HG03045 (cell line): ENCODE measurements at regions not wholly inside any gene's neighbourhood (a gene's known extent, or its start where the extent isn't known, plus 50 kb on each side); places are given as distances from the start of the nearest gene placed in this dataset.

ENCODE experiments used
- ATAC-seq: cut with Tn5 transposase; IDR thresholded peaks from one replicate; pipeline ENCODE4 v1.9.1; 2021; ENCODE audit warnings: mild to moderate bottlenecking, moderate library complexity; ENCODE audit not compliant: unreplicated experiment

DNA sequence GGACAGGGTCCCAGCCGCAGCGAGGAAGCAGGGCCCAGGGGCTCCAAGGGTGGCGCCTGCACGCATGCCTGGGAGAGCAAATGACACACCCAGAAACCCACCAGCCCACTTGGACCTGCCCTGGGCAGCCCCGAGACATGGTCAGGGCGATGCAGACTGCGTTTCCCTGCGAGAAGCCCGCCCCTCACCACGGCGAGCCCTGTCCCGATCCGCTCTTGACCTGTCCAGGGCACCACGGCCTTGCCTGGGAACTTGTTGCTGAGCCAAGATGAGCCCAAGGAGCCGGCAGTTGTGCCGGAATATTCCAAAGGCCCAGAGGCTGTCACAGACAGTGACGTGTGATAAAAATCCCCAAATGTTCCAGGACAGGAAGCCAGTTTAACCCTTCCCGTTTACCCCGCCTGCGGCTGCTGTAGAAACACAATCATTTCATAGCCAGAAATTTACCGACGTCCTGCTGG, 78.1 kb downstream of the SIK1 start:
- no peak for ATAC-seq

DNA sequence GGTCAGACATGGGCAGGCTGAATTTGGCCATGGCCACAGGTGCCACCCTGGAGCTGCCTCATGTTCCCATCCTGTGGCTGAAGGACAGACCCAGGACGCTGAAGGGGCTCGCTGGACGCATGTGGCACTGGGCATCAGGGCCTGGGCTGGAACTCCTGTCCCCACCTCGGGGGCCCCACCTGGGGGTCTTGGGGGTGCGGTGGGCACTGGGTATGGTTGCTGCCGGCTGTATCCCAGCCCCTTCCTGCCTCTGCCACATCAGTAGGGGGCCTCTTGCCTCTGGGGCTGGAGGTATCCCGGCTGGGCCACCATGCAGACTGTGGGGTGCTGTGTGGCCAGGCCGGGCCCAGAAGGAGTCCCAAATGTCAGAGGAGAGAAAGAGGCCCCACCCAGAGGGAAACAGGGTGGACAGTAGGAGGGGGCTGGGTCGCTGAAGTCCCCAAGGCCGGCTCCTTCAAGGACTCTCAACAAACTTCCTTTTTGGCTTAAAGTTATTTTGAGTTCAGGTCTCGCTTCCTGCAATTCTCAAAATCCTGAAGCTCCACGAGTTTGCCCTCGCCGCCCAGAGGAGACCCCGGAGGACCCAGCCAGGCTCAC, 78.7 kb downstream of the SIK1 start:
- ATAC-seq: no peak

DNA sequence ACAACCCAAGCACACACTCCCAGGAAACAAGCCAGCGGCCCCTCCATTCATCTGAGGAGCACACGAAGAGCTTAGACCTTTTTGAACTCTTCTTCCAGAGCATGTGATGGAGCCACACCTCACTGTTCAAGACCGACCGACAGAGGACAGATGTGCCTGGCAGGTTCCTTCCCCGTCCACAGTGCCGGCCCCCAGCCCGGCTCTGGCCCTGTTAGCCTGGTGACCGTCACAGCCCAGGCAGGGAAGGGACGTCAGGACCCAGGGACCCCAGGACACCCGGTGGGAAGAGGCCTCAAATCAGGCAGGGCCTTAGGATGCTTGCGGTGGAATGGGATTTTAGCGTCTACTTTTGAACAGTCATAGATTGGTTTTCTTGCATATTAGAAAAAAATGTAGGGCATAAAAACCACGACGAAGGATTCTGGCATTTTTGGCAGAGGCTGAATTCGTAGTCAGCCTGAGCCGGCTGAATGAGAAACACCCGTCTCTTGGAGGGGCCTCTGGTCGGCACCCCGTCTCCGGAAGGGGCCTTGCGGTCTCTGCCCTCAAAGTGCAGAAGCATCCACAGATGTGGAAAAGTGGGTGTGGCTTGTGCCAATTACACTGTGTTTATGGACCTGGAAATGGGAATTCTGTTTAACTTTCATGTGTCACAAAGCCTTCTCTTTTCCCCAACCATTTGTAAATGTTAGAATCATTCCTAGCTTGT, 79.3 kb downstream of the SIK1 start:
- ATAC-seq: no peak

DNA sequence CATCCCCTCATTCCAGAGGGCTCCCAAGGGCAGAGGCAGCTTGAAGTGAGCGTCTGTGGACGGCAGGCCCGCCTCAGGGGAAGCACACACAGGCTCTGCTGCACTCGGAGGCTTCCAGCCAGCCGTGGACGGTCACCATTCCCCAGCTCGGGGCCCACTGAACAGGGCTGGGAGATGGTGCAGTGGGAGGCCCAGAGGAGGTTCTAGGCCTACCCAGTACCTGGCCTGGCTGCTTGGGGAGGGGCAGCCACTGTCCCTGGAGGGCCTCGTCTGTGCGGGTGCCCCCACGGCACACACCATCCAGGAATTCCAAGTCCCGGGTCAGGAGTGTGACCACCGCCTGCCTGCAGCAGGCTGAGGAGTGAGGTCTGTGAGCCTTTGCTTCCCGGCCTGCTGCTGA, 80.4 kb downstream of the SIK1 start:
- no peak for ATAC-seq

DNA sequence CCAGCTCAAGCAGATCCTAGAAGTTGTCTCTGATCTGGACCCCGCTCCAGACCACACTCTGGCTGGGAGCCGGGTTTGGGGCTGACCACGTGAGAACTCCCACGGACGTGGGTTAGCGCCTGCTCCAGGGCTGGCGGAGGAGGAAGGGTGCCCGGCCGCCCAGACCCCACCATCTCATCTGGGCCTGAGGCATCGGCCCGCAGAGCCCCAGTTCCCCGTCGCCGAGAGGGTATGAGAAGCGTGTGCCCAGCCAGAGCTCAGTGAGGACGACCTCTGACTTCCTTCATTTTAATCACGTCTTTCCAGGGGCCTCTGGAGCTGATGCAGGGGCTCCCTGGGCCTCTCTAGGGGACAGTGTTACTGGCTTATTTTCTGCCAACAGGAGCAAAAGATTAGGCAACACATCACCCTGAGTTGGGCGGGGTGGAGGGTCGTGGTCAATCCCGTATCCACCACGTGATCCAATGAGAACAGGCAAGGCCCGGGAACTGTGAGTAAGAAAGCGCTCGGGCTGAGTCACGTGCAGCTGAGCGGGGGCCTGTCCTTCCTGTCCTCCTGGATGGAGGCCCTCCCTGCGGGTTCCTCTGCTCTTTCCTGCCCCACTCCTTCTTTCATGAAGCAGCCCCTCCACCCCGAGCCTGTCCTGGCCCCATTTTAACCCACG, 81.1 kb downstream of the SIK1 start:
- no peak for ATAC-seq

DNA sequence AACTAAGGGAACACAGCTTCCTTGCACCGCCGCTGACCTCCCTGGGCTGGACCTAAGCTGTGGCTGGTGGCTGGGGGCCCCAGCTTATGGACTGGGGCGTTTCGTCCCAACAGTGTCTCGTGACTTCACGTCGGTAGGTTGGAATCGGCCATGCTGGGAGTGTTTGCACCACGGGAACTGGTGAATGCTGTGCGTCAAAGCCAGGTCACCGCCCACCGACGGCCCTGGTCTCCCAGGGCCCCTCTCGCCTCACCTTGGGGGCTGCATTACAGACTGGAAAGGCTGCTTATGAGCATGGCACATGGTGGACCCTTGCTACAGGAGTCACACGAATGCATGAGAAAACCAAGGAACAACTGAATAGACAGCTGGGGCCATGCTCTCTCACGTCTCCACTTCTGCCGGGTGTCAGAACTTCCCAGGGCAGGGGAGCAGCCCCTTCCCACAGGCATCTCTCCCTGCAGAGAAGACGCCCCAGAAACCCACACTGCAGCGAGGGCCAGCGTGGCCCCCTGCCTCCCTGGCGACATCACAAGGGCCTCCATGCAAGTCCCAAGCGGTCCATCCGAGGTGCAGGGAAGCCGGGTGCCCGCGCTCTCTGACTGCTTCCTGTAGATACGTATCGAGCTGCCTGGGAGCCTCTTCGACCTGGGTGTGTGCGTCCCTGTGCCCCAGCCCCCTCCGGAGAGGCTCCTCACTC, 81.7 kb downstream of the SIK1 start:
- ATAC-seq: no peak

DNA sequence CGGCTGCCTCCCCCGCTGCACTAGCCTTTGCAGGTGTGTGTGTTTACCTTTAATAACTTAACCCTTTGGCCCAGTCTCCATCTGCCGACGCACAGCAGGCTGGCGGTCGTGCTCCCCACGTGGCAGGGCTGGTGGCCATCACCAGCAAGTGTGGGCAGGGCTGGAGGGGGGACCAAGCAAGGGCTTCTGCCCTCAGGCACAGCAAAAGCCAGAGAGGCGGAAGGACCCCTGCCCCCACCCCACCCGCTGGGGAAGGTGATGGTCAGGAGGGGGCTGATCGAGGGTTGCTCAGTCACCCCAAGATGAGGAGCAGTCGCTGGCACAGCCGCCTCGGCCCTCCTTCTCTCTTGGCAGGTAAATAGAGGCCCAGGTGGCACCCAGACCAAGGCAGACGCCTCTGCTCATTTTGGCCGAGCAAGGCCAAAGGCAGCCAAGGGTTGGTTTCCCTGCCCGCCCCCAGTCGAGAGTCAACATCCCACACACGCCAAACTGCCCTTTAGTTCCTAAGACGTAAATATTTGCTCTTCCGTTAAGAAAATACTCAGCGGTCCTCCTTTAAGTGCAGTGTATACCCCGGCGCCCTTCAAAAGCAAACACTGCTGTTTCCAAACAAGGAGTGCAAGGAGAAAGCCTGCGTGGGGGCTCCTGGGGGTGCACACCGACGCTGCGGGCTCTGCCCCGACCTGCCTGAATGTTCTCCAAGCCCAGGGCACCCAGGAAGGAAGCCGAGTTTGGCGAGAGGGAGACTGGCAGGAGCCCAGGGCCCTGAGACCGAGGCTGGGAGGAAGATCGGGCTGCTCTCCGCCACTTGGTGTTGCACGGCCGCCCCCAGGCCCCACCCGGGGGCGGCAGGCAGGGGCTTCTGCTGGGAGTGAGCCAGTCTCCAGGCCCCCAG, 82.7 kb downstream of the SIK1 start:
- no peak for ATAC-seq

DNA sequence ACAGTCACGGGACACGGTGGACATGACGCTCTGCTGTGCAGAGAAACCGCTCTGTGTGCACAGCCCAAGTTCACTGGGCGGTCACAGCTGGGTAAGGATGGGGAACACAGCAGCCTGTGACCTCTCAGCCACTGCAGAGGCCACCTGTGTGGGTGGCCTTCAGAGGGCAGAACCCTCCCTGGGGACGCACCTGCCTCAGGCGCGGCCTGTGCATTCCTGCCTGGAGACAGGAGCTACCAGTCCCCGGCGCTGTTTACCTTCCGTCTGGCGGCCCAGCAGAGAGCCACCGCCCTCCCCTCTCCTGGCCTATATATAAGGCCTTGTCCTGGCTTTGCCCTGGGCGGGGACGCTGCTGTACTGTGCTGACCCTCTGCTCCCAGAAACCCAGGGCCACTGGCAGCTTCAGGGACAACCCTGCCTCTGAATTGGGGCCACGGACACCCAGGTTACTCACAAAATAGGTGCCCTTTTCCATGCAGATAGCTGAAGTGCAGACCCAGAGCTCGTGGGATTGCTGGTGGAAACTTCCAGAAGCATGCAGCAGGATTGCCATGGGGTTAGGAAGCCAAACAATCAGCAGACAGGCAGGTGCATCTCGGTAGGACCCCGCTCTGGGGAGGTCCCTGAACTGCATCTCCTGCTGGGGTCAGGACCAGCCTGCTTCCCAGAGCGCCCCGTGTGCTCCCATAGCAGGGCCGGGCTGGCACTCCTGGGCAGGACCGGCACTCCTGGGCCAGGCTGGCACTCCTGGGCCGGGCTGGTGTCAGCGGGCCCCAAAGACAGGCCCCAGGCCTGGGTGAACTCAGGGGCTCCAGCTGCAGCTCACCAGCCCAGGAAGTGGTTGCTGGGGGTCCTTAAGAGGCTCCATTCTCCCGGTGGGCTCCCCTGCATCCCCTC, 83.6 kb downstream of the SIK1 start:
- no peak for ATAC-seq

DNA sequence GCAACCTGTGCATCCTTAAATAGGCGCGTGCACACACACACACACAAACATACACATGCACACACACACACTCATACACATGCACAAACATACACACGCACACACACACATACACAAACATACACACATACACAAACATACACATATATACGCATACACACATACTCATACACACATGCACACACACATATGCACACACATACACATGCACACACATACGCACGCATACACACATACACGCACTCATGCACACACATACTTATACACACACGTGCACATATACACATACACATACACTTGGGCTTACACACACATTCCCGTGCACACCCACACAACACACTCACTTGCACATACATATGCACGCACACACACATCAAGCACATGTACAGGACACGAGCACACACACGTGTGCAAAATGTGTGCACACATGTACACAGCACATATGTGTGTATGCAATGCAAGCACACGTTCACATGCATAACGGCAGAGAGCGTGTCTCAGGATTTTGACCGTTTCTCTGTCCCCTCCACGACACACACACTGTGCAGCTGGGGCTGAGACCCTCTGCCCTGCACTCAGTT, 84.5 kb downstream of the SIK1 start:
- ATAC-seq: no peak

DNA sequence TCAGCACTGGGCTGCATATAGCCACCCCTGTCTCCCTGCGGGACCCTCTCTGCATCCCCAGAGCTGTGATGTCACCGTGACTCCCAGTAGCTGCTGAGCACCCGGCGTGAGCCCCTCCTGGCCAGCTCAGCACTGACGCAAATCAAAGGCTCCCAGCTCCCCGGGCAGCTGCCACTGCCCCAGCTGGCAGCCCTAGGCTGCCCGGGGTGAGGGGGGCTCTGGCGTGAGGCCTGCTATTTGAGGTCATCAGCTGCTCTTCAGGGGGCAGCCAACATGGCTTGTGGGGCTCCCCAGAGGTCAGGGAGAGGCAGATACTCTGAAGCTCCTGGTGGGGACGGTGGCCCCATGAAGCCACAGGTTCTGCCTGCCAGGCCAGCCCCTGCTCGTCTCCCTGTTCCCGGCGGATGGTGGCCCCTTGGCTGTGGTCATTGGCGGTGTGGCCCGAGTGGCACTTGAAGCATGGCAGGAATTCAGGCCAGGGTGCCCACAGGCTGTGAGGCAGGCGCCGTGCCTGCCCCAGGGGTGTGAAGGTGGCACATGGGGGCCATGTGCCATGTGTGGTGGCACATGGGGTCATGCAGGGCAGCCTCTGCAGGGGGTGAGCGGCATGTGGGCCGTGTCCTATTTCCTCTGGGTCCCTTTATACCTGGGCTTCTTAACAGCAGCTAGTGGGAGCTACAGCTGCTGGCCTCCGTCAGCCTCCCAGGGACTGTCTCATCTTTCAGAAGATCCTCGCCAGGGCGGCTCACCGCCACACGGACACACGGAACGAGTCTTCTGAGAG, 85.4 kb downstream of the SIK1 start:
- ATAC-seq: no peak

DNA sequence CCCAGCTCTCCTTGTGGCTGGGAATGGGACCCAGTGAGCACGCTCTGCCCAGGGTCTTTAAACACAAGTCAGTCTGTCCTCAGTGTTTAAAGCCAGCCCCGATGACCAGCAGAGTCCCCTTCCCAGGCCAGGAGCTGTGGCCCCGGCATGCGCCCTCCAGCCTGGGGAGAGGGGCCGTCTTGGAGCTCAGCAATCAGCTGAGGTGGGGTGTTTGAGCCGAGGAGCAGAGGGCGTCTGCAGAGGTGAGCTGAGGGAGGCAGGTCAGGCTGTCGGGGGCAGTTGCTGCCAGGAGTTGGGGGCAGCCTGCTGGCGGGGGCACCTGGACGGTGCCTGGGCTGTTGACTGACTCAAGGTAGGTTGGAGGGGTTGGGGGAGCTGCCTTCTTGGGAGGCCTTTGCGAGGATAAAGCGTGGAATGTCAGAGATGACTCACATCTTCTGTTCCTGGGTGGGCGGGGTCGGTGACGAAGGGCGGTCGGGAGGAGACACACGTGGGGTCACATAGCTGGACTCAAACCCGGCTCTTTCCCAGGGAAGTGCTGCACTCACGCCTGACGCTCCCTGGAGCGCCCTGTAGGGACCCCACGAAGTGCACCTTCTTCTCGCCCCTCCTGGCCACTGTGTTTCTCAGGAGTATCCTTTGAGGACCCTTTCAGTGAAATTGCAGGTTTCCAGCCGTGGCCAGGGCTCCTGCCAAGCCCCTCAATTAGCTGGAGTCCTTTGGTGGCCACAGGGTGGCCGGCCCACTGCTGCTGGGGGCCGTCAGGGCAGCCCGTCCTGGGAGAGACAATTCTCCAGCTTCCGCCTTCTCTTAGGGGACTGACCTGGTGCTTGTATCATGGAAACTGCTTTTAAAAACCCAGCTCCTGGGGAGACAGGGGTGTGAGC, 86.2 kb downstream of the SIK1 start:
- ATAC-seq: no peak

DNA sequence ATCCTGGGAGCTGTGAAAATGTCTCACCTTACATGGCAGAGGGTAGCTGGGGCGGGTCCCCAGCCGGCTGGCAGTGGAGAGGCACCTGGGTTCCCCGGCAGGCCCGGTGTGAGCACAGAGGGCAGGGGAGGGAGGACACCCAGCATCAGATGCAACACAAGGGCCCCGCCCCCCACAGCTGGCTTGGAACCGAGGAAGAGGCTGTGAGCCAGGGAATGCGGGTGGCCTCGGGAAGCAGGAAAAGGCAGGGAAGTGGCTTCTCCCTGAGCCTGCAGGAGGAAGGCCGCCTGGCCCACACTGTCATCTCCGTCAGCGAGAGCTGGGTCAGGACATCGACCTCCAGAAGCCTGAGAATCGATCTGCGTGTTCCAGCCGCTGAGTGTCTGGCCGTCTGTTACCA, 87.3 kb downstream of the SIK1 start:
- no peak for ATAC-seq

DNA sequence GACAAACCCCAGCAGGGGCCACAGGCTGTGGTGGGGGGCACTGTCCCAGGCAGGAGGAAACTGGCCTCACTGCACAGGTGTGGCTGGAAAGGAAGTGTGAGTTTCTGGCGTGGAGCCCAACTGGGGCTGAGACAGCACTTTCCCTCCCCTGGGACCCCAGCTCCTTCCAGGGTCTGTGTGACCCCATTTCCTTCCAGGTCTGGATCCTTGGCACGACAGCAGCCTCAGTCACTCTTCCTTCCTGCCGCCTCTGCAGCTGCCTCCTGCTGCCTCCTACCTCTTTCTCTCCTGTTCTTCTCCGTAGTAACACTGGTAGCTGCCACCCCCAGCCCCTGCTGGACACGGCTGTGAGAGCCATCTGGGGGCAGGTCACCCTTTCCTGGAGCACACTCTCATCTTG, 88.0 kb downstream of the SIK1 start:
- ATAC-seq: no peak

DNA sequence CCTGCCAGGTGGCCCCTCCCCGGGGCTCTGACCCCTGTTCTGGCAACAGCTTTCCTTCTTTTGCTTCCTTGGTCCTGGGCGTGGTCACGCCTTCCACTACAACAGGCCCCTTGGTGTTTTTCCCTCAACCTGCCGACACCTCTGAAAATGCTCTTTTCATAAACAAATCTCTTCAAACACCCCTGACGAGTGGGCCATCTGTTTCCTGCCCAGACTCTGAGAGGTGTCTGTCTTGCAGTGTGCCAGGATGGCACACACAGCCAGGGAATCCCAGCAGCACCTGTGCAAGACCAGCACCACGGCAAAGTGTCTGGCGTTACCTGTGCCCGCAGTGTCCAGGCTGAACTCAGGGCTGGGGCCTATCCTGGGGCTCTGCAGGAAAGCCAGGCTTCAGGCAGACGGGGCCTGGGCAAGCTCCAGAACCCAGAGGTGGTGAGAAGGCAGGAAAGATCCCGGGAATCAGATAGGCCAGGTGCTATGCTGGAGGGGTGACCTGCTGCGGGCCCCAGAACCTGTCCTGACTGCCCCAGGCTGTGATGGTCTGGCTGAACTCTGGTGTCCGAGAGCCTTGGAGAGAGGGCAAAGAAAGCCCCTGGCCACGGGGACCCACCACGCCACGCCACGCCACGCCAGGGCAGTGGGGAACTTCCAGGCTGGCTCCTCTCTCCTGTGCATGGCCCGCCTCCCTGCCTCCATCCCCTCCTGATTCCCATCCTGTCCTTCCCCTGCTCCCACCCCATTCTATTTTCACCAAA, 88.9 kb downstream of the SIK1 start:
- ATAC-seq: no peak

DNA sequence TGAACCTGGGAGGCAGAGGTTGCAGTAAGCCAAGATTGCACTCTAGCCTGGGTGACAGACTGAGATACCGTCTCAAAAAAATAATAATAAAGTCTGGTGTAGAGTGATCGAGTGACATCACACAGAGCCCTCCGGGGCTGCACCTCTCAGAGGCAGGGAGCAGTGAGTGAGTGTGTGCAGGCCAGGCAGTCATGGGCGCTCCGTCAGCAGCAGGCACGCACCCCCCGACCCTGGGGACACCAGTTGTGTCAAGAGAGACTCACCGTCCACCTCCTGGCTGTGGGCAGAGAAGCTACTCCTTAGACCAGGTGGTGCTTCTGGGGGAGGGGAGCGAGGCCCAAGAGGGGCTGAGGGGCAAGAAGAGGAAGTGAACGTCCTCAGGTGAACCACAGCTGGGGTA, 91.8 kb downstream of the SIK1 start:
- ATAC-seq: no peak

DNA sequence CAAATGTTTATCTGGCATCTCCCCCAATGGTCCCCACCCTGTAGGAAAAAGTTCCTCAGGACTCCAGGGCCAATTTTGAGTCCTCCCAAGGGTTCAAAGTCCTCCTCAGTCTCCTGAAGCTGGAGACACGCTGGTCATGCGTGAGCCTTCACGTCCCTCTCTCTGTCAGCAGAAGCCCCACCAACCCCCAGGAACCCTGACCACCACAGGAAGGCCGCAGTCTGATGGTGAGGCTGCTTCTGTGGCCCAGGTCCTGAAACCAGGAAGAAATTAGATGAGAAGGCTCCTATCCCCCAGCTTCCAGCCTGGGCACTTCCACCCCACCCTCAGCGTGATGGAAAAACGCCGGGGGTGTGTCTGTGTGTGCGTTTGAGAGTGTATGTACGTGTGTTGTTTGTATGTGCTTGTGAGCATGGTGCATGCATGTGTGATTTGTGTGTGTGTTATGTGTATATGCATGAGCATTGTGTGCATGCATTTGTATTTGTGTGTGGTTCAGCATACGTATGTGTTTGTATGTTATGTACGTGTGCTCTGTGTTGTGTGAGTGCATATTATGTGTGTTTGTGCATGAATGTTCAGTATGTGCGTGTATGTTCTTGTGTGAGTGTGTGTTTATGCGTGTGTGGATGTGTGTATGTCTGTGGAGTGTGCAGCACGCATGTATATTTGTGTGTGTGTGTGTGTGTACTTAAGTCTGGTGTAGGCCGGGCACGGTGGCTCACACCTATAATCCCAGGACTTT, 92.5 kb downstream of the SIK1 start:
- ATAC-seq: no peak
